ENCODE measurements at regions not wholly inside any gene's neighbourhood (a gene's known extent, or its start where the extent isn't known, plus 50 kb on each side); places are given as distances from the start of the nearest gene placed in this dataset.

GRCh38 chr12:40598073-40598472 is 94.2 kb upstream of the CNTN1 start:
- TF ChIP-seq CTCF (IDR thresholded peaks at IDR 0.05) (no peak), POLR2A (IDR thresholded peaks at IDR 0.05) (no peak)
